ENCODE measurements at regions not wholly inside any gene's neighbourhood (a gene's known extent, or its start where the extent isn't known, plus 50 kb on each side); places are given as distances from the start of the nearest gene placed in this dataset.
"Not testable (repeated sequence)": the region's sequence is repeated elsewhere in the genome, so short reads cannot be mapped to it uniquely, and the experiment has no call there.

DNA sequence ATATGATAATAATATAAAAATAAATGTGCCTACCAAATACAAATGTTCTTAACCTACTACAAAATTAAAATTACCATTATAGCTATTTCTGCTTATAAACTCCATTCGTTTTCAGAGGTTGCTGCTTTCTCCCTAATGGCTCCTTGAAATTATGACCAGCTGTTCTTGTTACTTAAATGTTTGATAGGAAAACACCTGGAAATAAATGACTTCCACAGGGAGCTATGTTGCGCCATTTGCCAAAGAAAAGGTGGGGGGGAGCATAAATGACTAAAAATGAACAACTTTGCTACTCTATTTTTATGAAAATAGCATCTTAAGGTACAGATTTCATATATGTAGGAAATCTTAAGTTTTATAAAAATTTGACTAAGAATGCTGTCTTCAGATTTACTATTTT lies 157.5 kb upstream of the MON1B start:
- no peak overlapping the region for H3K27ac ChIP-seq (ENCODE audit: low read depth, low read length)
- H3K4me3 ChIP-seq (ENCODE audit: low read depth, low read length), result no peak overlapping the region
- no peak overlapping the region for H2AFZ ChIP-seq (ENCODE audit: low read length, unreplicated experiment)
- no peaks in the 10 kb centered on the region for H3K4me1 ChIP-seq (ENCODE audit: control insufficient read depth, insufficient read depth, low read length, unreplicated experiment)
- H3K36me3 ChIP-seq (ENCODE audit: insufficient read depth, low read length), result no peaks in the 10 kb centered on the region
- peaks cover 11% of the 10 kb centered on the region; the same call in 1 of the 2 replicates for H3K27me3 ChIP-seq (ENCODE audit: insufficient read depth, low read length)
- H3K79me2 ChIP-seq (ENCODE audit: control insufficient read depth, insufficient read depth, low read length, unreplicated experiment), result no peaks in the 10 kb centered on the region

DNA sequence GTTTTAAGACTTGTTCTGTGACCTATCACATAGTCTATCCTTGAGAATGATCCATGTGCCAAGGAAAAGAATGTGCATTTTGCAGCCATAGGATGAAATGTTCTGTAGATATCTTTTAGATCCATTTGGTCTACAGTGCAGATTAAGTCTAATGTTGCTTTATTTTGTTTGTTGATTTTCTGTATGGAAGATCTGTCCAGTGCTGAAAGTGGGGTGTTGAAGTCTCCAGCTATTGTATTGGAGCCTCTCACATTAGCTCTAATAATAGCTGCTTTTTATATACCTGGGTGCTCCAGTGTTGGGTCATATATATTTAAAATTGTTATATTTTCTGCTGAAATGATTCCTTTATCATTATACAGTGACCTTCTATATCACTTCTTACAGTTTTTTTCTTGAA lies 155.6 kb upstream of the MON1B start:
- no peaks in the 10 kb centered on the region for H3K4me1 ChIP-seq (ENCODE audit: control insufficient read depth, insufficient read depth, low read length, unreplicated experiment)
- no peaks in the 10 kb centered on the region for H3K79me2 ChIP-seq (ENCODE audit: control insufficient read depth, insufficient read depth, low read length, unreplicated experiment)
- peaks cover 11% of the 10 kb centered on the region; the same call in 1 of the 2 replicates for H3K27me3 ChIP-seq (ENCODE audit: insufficient read depth, low read length)
- H3K4me3 ChIP-seq (ENCODE audit: low read depth, low read length), result no peak overlapping the region
- H3K27ac ChIP-seq (ENCODE audit: low read depth, low read length), result no peak overlapping the region
- no peak overlapping the region for H2AFZ ChIP-seq (ENCODE audit: low read length, unreplicated experiment)
- no peaks in the 10 kb centered on the region for H3K36me3 ChIP-seq (ENCODE audit: insufficient read depth, low read length)

DNA sequence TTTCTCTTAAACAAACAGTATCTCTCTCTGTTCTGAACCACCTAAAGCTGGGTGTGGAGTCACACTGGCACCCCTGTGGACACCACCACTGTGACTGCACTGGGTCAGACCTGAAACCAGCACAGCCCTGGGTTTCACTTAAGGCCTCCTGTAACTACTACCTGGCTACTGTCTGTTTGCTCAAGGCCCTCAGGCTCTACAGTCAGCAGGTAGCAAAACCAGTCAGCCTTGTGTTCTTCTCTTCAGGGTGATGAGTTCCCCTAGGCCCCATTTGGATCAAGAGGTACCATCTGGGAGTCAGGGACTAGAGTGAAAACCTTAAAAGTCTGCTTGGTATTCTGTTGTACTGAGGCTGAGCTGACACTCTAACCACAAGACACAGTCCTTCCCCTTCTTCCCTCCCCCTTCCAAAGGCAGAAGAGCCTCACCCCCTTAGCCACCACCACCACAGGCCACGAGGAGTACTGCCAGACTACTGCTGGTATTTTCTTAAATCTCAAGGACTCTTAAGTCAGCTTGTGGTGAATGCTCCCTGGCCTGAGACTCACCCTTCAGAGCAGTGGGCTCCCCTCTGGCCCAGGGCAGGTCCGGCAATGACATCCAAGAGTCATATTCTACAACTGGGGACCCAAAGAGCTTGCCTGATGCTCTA lies 153.2 kb upstream of the MON1B start:
- Histone ChIP-seq H2AFZ (ENCODE audit: low read length, unreplicated experiment) (no peak overlapping the region), H3K4me3 (ENCODE audit: low read depth, low read length) (no peak overlapping the region), H3K79me2 (ENCODE audit: control insufficient read depth, insufficient read depth, low read length, unreplicated experiment) (no peaks in the 10 kb centered on the region), H3K4me1 (ENCODE audit: control insufficient read depth, insufficient read depth, low read length, unreplicated experiment) (no peaks in the 10 kb centered on the region), H3K27me3 (ENCODE audit: insufficient read depth, low read length) (peaks cover 5% of the 10 kb centered on the region; the same call in 1 of the 2 replicates), H3K27ac (ENCODE audit: low read depth, low read length) (no peak overlapping the region), H3K36me3 (ENCODE audit: insufficient read depth, low read length) (no peaks in the 10 kb centered on the region)

DNA sequence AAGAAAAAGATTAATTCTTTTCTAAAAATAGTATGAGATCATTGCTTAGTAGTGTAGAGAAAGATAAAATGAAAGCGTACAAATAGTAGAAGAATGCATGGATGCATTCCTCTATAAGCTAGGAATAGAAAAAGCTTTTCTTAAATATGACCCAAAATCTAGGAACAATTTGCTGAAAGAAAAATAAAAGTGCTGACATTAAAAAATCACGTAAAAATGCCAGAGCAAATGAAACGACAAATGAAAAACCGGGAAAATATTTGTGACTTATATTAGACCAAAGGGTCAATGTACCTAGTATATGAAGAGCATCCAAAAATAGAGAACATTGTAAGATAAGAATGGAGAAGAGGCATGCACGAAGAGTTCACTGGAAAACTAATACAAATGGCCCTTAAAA lies 149.5 kb upstream of the MON1B start:
- Histone ChIP-seq H3K4me3 (ENCODE audit: low read depth, low read length) (no peak overlapping the region), H3K4me1 (ENCODE audit: control insufficient read depth, insufficient read depth, low read length, unreplicated experiment) (no peaks in the 10 kb centered on the region), H3K36me3 (ENCODE audit: insufficient read depth, low read length) (no peaks in the 10 kb centered on the region), H2AFZ (ENCODE audit: low read length, unreplicated experiment) (no peak overlapping the region), H3K27me3 (ENCODE audit: insufficient read depth, low read length) (peaks cover 7% of the 10 kb centered on the region), H3K79me2 (ENCODE audit: control insufficient read depth, insufficient read depth, low read length, unreplicated experiment) (no peaks in the 10 kb centered on the region), H3K27ac (ENCODE audit: low read depth, low read length) (no peak overlapping the region)

DNA sequence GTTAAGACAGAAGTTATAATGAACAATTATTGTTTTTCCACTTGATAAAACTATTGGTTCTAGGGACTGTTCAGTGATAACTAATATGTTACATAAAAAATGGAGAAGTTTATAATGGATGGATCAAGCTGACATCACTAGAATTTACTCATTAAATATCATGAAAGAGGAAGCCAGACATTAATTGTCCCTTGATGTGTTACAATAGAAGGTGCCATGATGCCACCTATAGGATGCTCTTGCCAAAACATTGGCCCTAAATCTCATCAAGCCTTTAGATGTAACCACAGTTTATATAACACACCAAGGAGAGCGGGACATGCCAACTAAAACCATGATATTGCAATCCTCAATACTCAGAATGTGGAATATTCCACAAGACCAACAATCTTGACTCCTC lies 147.9 kb upstream of the MON1B start:
- Histone ChIP-seq H3K4me1 (ENCODE audit: control insufficient read depth, insufficient read depth, low read length, unreplicated experiment) (no peaks in the 10 kb centered on the region), H3K36me3 (ENCODE audit: insufficient read depth, low read length) (no peaks in the 10 kb centered on the region), H3K79me2 (ENCODE audit: control insufficient read depth, insufficient read depth, low read length, unreplicated experiment) (no peaks in the 10 kb centered on the region), H3K27ac (ENCODE audit: low read depth, low read length) (no peak overlapping the region), H3K27me3 (ENCODE audit: insufficient read depth, low read length) (peaks cover 7% of the 10 kb centered on the region), H2AFZ (ENCODE audit: low read length, unreplicated experiment) (no peak overlapping the region), H3K4me3 (ENCODE audit: low read depth, low read length) (no peak overlapping the region)

DNA sequence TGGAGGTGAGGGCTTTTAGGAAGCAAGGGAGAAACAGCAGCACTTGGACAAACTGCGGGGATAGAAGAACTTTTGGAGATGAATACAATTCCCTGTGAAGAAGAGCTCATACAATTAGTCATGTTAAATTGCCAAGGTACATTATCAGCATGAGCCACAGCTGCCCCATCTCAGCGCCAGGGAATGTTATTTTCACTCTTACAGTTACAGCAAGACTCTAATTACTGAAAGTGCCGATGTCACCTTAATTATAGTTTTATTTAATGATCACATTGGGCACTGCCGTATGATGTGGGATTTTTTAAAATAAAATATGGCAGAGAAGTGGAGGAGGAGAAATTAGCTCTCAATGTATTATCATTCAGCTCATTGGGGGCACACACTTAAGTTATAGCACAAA lies 144.8 kb upstream of the MON1B start:
- no peak overlapping the region for H2AFZ ChIP-seq (ENCODE audit: low read length, unreplicated experiment)
- no peak overlapping the region for H3K27ac ChIP-seq (ENCODE audit: low read depth, low read length)
- no peak overlapping the region for H3K4me3 ChIP-seq (ENCODE audit: low read depth, low read length)
- H3K27me3 ChIP-seq (ENCODE audit: insufficient read depth, low read length), result peaks cover 7% of the 10 kb centered on the region
- no peaks in the 10 kb centered on the region for H3K4me1 ChIP-seq (ENCODE audit: control insufficient read depth, insufficient read depth, low read length, unreplicated experiment)
- no peaks in the 10 kb centered on the region for H3K79me2 ChIP-seq (ENCODE audit: control insufficient read depth, insufficient read depth, low read length, unreplicated experiment)
- H3K36me3 ChIP-seq (ENCODE audit: insufficient read depth, low read length), result no peaks in the 10 kb centered on the region

DNA sequence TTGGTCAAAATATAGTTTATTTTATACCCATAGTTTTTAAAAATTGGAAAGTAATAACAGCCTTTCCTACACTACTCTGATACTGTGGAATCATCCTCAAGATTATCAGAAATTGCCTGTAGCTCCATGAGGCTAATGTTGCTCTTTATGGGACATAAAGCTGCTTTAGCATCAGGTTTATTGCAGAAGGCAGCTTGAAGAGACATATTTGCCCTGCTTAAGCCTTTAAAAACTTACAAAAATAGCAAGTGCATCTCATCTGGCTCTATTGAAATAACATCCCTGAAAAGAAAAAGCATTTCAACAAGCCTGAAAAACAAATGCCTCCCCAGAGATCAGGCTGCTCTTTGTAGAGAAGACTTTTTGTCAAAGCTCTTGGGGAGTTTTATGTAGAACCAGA lies 142.9 kb upstream of the MON1B start:
- Histone ChIP-seq H3K4me1 (ENCODE audit: control insufficient read depth, insufficient read depth, low read length, unreplicated experiment) (no peaks in the 10 kb centered on the region), H3K4me3 (ENCODE audit: low read depth, low read length) (no peak overlapping the region), H3K27ac (ENCODE audit: low read depth, low read length) (no peak overlapping the region), H3K27me3 (ENCODE audit: insufficient read depth, low read length) (peaks cover 7% of the 10 kb centered on the region; the same call in 1 of the 2 replicates), H3K79me2 (ENCODE audit: control insufficient read depth, insufficient read depth, low read length, unreplicated experiment) (no peaks in the 10 kb centered on the region), H2AFZ (ENCODE audit: low read length, unreplicated experiment) (no peak overlapping the region), H3K36me3 (ENCODE audit: insufficient read depth, low read length) (no peaks in the 10 kb centered on the region)

DNA sequence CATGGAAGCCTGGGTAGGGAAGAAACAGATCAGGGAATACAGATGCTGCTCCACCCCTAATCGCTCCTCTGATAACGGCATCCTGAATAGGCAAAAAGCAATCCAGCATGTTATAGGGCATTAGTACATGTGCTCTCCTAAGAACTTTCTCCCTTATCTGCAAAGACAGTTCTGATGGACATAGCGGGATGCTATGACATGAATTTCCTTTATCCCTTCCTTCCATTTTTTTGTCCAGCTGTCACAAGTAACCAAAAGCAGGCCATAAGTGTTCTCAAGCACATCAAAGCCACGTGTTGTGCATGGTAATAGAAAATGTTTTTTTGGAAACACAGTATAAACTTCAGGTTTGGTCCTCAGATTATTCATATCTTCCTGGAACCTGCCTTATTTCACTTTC lies 141.4 kb upstream of the MON1B start:
- Histone ChIP-seq H3K27me3 (ENCODE audit: insufficient read depth, low read length) (peaks cover 7% of the 10 kb centered on the region; the same call in 1 of the 2 replicates), H3K79me2 (ENCODE audit: control insufficient read depth, insufficient read depth, low read length, unreplicated experiment) (no peaks in the 10 kb centered on the region), H3K4me1 (ENCODE audit: control insufficient read depth, insufficient read depth, low read length, unreplicated experiment) (no peaks in the 10 kb centered on the region), H3K36me3 (ENCODE audit: insufficient read depth, low read length) (no peaks in the 10 kb centered on the region), H2AFZ (ENCODE audit: low read length, unreplicated experiment) (no peak overlapping the region), H3K4me3 (ENCODE audit: low read depth, low read length) (no peak overlapping the region), H3K27ac (ENCODE audit: low read depth, low read length) (no peak overlapping the region)

DNA sequence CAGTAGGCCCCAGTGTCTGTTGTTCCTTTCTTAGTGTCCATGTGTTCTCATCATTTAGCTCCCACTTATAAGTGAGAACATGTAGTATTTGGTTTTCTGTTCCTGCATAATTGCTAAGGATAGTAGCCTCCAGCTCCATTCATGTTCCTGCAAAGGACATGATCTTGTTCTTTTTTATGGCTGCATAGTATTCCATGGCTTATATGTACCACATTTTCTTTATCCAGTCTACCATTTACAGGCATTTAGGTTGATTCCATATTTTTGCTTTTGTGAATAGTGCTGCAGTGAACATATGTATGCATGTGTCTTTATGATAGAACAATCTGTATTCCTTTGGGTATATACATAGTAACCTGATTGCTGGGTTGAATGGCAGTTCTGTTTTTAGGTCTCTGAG lies 134.4 kb upstream of the MON1B start:
- H3K4me1 ChIP-seq (ENCODE audit: control insufficient read depth, insufficient read depth, low read length, unreplicated experiment); H3K27me3 ChIP-seq (ENCODE audit: insufficient read depth, low read length); H2AFZ ChIP-seq (ENCODE audit: low read length, unreplicated experiment); H3K4me3 ChIP-seq (ENCODE audit: low read depth, low read length); H3K27ac ChIP-seq (ENCODE audit: low read depth, low read length); H3K79me2 ChIP-seq (ENCODE audit: control insufficient read depth, insufficient read depth, low read length, unreplicated experiment); H3K36me3 ChIP-seq (ENCODE audit: insufficient read depth, low read length): not testable (repeated sequence)

DNA sequence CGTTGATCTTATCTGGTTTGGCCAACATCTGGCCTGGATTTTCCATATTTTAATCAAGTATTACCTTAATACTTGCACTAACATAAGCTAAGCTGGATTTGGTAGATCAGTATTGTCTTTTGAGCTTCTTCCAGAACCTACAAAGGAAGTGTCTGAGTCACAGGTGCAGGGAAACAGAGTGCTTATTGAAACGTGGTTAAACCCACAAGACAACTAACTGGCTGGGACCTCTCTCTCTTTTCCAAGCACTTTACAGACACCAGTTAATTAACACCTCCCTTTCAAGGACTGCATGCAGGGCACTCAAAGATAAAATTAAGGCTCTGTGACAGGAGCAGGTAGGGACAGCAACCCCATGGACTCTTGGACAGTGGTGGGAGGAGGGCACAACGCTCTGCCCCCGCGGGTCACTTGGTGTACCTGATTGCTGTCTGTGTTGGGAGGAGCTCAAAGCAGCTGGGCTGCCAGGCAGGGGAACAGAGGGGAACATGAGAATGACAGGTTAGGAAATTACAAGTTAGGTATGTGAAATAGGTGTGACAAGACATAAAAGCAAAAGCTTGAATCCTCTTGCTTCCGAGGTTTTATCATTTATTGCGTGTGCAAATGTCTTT lies 133.7 kb upstream of the MON1B start:
- no peak overlapping the region for H3K4me3 ChIP-seq (ENCODE audit: low read depth, low read length)
- no peaks in the 10 kb centered on the region for H3K27me3 ChIP-seq (ENCODE audit: insufficient read depth, low read length)
- no peaks in the 10 kb centered on the region for H3K79me2 ChIP-seq (ENCODE audit: control insufficient read depth, insufficient read depth, low read length, unreplicated experiment)
- H3K4me1 ChIP-seq (ENCODE audit: control insufficient read depth, insufficient read depth, low read length, unreplicated experiment), result no peaks in the 10 kb centered on the region
- no peak overlapping the region for H2AFZ ChIP-seq (ENCODE audit: low read length, unreplicated experiment)
- no peak overlapping the region for H3K27ac ChIP-seq (ENCODE audit: low read depth, low read length)
- no peaks in the 10 kb centered on the region for H3K36me3 ChIP-seq (ENCODE audit: insufficient read depth, low read length)

DNA sequence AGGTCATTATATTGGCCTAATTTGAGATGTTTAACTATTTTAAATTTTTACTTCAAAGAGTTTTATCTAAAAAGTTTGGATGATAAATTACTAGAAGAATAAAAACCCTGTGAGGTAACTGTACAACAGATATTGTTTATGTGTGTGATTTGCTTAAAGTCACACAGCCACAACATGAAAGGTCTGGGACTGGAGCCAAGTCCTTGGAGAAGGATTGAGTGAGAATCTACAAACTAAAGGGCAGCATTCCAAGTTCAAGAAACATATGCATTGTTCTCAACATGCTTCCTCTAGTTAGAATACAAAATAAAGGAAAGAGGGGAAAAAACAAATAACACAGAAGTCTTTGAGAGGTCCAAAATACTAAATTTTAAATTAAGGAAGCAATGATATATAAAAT lies 131.5 kb upstream of the MON1B start:
- H3K36me3 ChIP-seq (ENCODE audit: insufficient read depth, low read length), result no peaks in the 10 kb centered on the region
- H3K4me3 ChIP-seq (ENCODE audit: low read depth, low read length), result no peak overlapping the region
- H2AFZ ChIP-seq (ENCODE audit: low read length, unreplicated experiment), result no peak overlapping the region
- no peaks in the 10 kb centered on the region for H3K4me1 ChIP-seq (ENCODE audit: control insufficient read depth, insufficient read depth, low read length, unreplicated experiment)
- no peaks in the 10 kb centered on the region for H3K79me2 ChIP-seq (ENCODE audit: control insufficient read depth, insufficient read depth, low read length, unreplicated experiment)
- H3K27me3 ChIP-seq (ENCODE audit: insufficient read depth, low read length), result no peaks in the 10 kb centered on the region
- no peak overlapping the region for H3K27ac ChIP-seq (ENCODE audit: low read depth, low read length)

All from ACC112 (cell line).